B cell (primary cell): ENCODE measurements at regions not wholly inside any gene's neighbourhood (a gene's known extent, or its start where the extent isn't known, plus 50 kb on each side); places are given as distances from the start of the nearest gene placed in this dataset.

Source experiments
- ATAC-seq: fragments of 200-7000 bp; cut with Tn5 transposase; one replicate; pipeline ENCODE4 v1.10.0; 2021; ENCODE audit warnings: low read depth, mild to moderate bottlenecking, moderate number of reproducible peaks, moderate library complexity
- CTCF ChIA-PET: fragments of 350-600 bp; sonication (Branson Sonifier 250); formaldehyde crosslinking; loops from one replicate; lab custom pipeline; 2021; ENCODE audit warnings: antibody characterized with exemption, inconsistent platforms; lab: Charles Lee
- POLR2A ChIA-PET: fragments of 350-600 bp; sonication (Branson Sonifier 250); formaldehyde crosslinking; loops from one replicate; lab custom pipeline; 2021; ENCODE audit warnings: antibody characterized with exemption; lab: Charles Lee
- DNase-seq: peaks from one replicate; pipeline ENCODE4 v3.0.0; 2013
- H2AFZ ChIP-seq: 2 replicates; pipeline ENCODE4 v1.6.1; 2012; ENCODE audit warnings: mild to moderate bottlenecking, low read depth, low read length; ENCODE audit not compliant: insufficient read depth, poor library complexity, severe bottlenecking
- H3K27ac ChIP-seq, 2 donors: 1 replicate in 1 of 2; 2 replicates in 1 of 2; pipeline ENCODE4 v1.5.1; 2012 to 2013; ENCODE audit warnings: low read length in 2 of 2, mild to moderate bottlenecking in 2 of 2, moderate library complexity in 1 of 2
- H3K27me3 ChIP-seq, 4 experiments: fragments of 200-600 bp in 1 of 4; sonication (generic) in 1 of 4; replicated peaks in 1 of 4; 1 replicate in 2 of 4; 2 replicates in 2 of 4; pipeline versions ENCODE4 v1.6.1 to v1.7.0; 2013 to 2016; ENCODE audit warnings: low read length in 3 of 4, mild to moderate bottlenecking in 2 of 4, mixed read lengths in 1 of 4, moderate library complexity in 1 of 4; ENCODE audit not compliant: insufficient read depth in 4 of 4, control insufficient read depth in 3 of 4; ENCODE audit errors: control extremely low read depth in 1 of 4
- H3K36me3 ChIP-seq, 2 experiments: replicated peaks in 1 of 2; 1 replicate in 1 of 2; 2 replicates in 1 of 2; pipeline versions ENCODE4 v1.6.1 to v1.7.1; 2013; ENCODE audit warnings: low read length in 1 of 2; ENCODE audit not compliant: insufficient read depth in 2 of 2, control insufficient read depth in 1 of 2; ENCODE audit errors: control extremely low read depth in 1 of 2, extremely low read depth in 1 of 2
- H3K4me1 ChIP-seq, 2 donors: fragments of 200-600 bp in 1 of 2; sonication (generic) in 1 of 2; 1 replicate in 1 of 2; 2 replicates in 1 of 2; pipeline versions ENCODE4 v1.5.1 to v1.6.1; 2013 to 2017; ENCODE audit warnings: low read length in 2 of 2; ENCODE audit not compliant: control insufficient read depth in 2 of 2, insufficient read depth in 2 of 2
- H3K4me2 ChIP-seq: replicated peaks from 2 replicates; pipeline ENCODE3; 2012; ENCODE audit warnings: mild to moderate bottlenecking, low read depth, low read length; ENCODE audit not compliant: poor library complexity, severe bottlenecking
- H3K4me3 ChIP-seq, 5 experiments: fragments of 200-600 bp in 1 of 5; sonication (generic) in 1 of 5; 1 replicate in 3 of 5; 2 replicates in 2 of 5; pipeline versions ENCODE4 v1.5.1 to v1.7.0; 2011 to 2016; ENCODE audit warnings: low read length in 4 of 5, mild to moderate bottlenecking in 4 of 5, low read depth in 2 of 5, control low read depth in 1 of 5, moderate library complexity in 1 of 5; ENCODE audit not compliant: insufficient read depth in 1 of 5; ENCODE audit errors: control extremely low read depth in 1 of 5, extremely low read depth in 1 of 5
- H3K79me2 ChIP-seq: fragments of 200-600 bp; sonication (generic); one replicate; pipeline ENCODE4 v1.6.0; 2016; ENCODE audit warnings: low read length; ENCODE audit not compliant: control insufficient read depth, insufficient read depth
- H3K9ac ChIP-seq: fragments of 200-600 bp; sonication (generic); 2 replicates; pipeline ENCODE4 v1.6.1; 2017; ENCODE audit warnings: mild to moderate bottlenecking, low read length, moderate library complexity
- H3K9me3 ChIP-seq, 3 donors: one replicate each; pipeline versions ENCODE4 v1.6.1 to v1.7.1; 2013; ENCODE audit warnings: low read length in 2 of 3; ENCODE audit not compliant: control insufficient read depth in 2 of 3, insufficient read depth in 1 of 3; ENCODE audit errors: control extremely low read depth in 1 of 3
- H4K20me1 ChIP-seq: 2 replicates; pipeline ENCODE4 v1.6.0; 2012; ENCODE audit warnings: mild to moderate bottlenecking, low read length; ENCODE audit not compliant: insufficient read depth, control insufficient read depth, poor library complexity, severe bottlenecking
- H3K27ac Mint-ChIP-seq: one replicate; pipeline ENCODE4 v1.8.0; 2021; ENCODE audit warnings: mixed read lengths
- H3K27me3 Mint-ChIP-seq: one replicate; pipeline ENCODE4 v1.8.0; 2021; ENCODE audit warnings: mixed read lengths
- H3K4me1 Mint-ChIP-seq: one replicate; pipeline ENCODE4 v1.8.0; 2021; ENCODE audit warnings: mixed read lengths
- H3K4me3 Mint-ChIP-seq: one replicate; pipeline ENCODE4 v1.8.0; 2021; ENCODE audit warnings: mixed read lengths
- H3K9me3 Mint-ChIP-seq: one replicate; pipeline ENCODE4 v1.8.0; 2022; ENCODE audit warnings: mixed read lengths; ENCODE audit not compliant: insufficient read depth
- CTCF ChIP-seq: fragments of 200-600 bp; IDR thresholded peaks from one replicate; pipeline ENCODE4 v1.8.0; 2022; ENCODE audit warnings: antibody characterized with exemption, mild to moderate bottlenecking
- EZH2 ChIP-seq: IDR thresholded peaks from 2 replicates; pipeline ENCODE4 v1.6.1; 2012; ENCODE audit warnings: borderline replicate concordance, low read depth, mild to moderate bottlenecking, moderate library complexity, low read length; ENCODE audit not compliant: insufficient read depth, poor library complexity, severe bottlenecking
- WGBS: methylation state at CpG from one replicate; pipeline ENCODE4 v1.1.5; 2013; ENCODE audit warnings: missing lambda C conversion rate; ENCODE audit not compliant: insufficient coverage; 5-methylcytosine and 5-hydroxymethylcytosine counted together
- intact Hi-C: fragments of 100-400 bp; cut with micrococcal nuclease; formaldehyde crosslinking; loops from one replicate; pipeline ENCODE4 v1.10.0; 2022

- intact Hi-C loops = no loop called here
- Histone ChIP-seq H3K79me2 (no peaks in the 10 kb centered on the region), H2AFZ (no peak overlapping the region), H3K27me3 (peaks cover 0 to 3% (median 0%) of the 10 kb centered on the region in 4 experiments), H3K9ac (no peak overlapping the region), H3K36me3 (no peaks in the 10 kb centered on the region), H4K20me1 (no peaks in the 10 kb centered on the region), H3K27ac (no peak overlapping the region), H3K4me1 (peaks cover 0 to 7% of the 10 kb centered on the region in 2 donors), H3K4me2 (no peak overlapping the region), H3K9me3 (no peaks in the 10 kb centered on the region), H3K4me3 (no peak overlapping the region)
- peaks cover 8% of the 10 kb centered on the region for H3K4me1 Mint-ChIP-seq
- no peaks in the 10 kb centered on the region for H3K9me3 Mint-ChIP-seq
- H3K27ac Mint-ChIP-seq = no peak overlapping the region
- ATAC-seq = no peak
- 100% methylated on average over 1 of the region's 2 CpGs for WGBS
- DNase-seq = no peak
- ChIA-PET POLR2A (no interaction called here), CTCF (interaction anchor here (1.0 to 1.7 kb wide), 2 partner anchors 19 to 23 kb away, joined by 3 to 4 read pairs; no protein-coding TSS in a partner anchor)
- no peak overlapping the region for H3K4me3 Mint-ChIP-seq
- no peak for TF ChIP-seq CTCF
- TF ChIP-seq EZH2 = no peak
- H3K27me3 Mint-ChIP-seq = peaks cover 50% of the 10 kb centered on the region
Measured at GRCh38 chr3:40608091-40608490, 83.3 kb downstream of the ZNF621 start.

GRCh38 chr3:40613306-40613705, 88.5 kb downstream of the ZNF621 start:
- Histone ChIP-seq H3K27ac (no peak overlapping the region), H3K79me2 (no peaks in the 10 kb centered on the region)
- no peak overlapping the region for H3K4me3 Mint-ChIP-seq

More at GRCh38 chr3:40613306-40613705, 88.5 kb downstream of the ZNF621 start:
- ChIA-PET POLR2A (no interaction called here), CTCF (no interaction called here)
- Mint-ChIP-seq H3K27me3 (peaks cover 46% of the 10 kb centered on the region), H3K4me1 (peaks cover 23% of the 10 kb centered on the region), H3K27ac (no peak overlapping the region), H3K9me3 (no peaks in the 10 kb centered on the region)
- Histone ChIP-seq H3K9ac (no peak overlapping the region), H3K9me3 (peaks cover 0 to 10% (median 0%) of the 10 kb centered on the region in 3 donors), H3K27me3 (peaks cover 0 to 24% (median 9%) of the 10 kb centered on the region in 4 experiments), H4K20me1 (no peaks in the 10 kb centered on the region), H3K4me2 (no peak overlapping the region), H3K4me3 (no peak overlapping the region), H3K4me1 (peaks cover 12 to 23% of the 10 kb centered on the region in 2 donors), H2AFZ (no peak overlapping the region), H3K36me3 (no peaks in the 10 kb centered on the region)
- no CpG with 5 or more reads among the region's 5 CpGs for WGBS
- DNase-seq (no peak), ATAC-seq (no peak)
- intact Hi-C loops = no loop called here
- TF ChIP-seq EZH2 (no peak), CTCF (no peak)
